GM21526 (cell line): ENCODE measurements at regions not wholly inside any gene's neighbourhood (a gene's known extent, or its start where the extent isn't known, plus 50 kb on each side); places are given as distances from the start of the nearest gene placed in this dataset.

Experiments
- ATAC-seq: cut with Tn5 transposase; IDR thresholded peaks from one replicate; pipeline ENCODE4 v1.9.1; 2021; ENCODE audit warnings: moderate library complexity; ENCODE audit not compliant: unreplicated experiment, low FRiP score

DNA sequence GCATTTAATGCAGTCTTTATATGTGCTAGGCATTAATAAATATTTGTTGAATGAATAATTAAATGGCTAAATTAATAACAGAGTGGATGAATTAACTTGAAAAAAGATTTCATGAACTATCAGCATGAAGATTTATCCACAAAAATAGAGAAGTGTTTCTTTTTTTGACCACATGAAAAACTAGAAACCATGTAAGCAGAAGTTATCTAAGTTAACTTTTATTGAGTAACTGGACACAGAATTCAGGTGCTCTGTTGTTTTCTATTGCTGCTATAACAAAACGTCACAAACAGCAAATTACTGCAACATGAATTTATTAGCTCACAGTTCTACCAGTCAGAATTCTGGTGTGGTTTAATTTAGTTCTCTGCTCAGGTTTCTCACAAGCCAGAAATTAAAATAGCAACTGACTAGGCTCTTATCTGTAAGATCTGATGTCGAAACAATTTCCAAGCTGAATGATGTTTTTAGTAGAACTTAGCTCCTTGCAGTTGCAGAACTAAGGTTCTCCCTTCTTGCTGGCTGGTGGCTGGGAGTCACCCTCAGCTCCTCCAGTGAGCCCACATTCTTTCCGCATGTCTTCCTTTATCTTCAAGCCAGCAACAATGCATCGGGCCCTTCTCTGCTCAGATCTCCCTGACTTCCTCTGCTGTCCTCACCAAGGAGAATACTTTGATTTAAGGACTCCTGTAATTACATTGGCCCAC is 810.2 kb upstream of the ALCAM start:
- no peak for ATAC-seq

DNA sequence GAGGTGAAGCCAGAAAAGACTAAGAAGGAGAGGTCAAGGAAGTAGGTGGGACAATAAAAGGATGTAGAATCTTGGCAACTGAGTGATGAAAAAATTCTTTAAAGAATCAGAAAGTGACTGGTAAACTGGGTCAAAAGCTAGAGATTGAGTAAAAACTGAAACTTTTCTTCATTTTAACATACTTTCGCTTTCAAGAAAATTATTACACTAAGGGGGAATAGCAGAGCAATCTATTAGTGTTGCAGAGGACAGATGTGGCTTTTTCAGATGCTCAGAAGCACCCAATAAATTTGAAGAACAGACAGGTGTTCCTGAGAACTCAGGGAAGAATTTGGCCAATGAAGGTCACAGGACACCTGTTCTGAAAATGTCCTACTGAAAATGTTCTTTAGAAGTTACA is 805.4 kb upstream of the ALCAM start:
- ATAC-seq, result no peak

DNA sequence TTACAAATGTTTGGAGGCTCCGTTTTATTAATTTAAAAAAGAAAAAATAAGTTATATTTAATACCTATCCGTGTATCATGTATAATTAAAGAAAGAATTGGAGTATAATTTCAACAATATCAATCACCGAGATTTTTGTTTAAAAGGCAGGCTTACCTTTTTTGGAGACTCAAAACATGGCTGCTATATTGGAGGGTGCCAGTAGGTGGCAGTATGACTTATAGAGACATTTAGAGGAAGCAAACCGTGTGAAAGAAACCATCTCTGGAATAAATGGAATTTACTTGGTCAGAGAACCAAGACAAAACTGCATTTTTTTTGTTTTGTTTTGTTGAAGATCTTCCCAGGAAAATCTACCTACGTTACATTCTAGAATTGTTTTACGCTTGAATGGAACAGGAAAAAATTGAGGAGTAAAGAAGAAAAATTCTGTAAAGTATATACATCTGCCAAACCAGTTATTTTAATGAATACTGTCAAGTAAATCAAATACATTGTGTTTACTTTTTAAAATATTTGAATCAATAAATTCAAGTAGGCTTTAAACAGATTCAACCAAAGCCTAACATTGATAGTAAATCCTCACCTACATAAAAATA is 802.6 kb upstream of the ALCAM start:
- ATAC-seq, result no peak

DNA sequence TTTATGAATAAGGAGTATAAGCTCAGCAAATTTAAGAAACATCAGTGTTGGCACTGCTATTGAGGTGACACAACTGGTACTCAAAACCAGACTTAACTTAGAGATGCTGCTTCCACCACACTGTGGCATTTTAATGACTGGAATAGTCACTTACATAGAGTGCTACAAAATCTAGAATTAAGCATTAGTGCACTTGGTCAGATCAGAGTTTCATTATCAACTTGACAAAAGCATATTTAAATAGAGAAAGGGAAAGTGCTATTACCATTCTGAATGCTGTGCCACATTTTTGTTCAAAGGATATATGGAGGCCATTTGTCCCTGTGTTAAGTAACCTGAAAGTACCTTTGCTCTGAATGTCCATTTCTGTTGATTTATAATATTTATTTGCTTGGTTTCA is 800.7 kb upstream of the ALCAM start:
- no peak for ATAC-seq

DNA sequence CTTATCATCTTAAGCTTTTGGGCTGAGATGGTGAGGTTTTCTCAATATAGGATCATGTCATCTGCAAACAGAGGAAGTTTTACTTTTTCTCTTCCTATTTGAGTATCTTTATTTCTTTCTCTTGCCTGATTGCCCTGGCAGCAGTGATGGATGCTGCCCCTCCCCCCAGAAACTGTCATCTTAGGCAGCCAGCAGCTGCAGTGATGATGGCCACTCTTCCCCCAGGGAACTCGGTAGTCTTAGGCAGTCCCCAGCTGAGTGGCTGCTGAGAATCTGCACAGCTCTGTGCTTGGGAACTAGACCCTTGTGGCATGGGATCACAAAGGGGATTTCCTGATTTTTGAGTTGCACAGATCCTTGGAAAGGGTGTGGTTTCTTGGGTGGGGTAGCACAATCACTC is 791.1 kb upstream of the ALCAM start:
- no peak for ATAC-seq

DNA sequence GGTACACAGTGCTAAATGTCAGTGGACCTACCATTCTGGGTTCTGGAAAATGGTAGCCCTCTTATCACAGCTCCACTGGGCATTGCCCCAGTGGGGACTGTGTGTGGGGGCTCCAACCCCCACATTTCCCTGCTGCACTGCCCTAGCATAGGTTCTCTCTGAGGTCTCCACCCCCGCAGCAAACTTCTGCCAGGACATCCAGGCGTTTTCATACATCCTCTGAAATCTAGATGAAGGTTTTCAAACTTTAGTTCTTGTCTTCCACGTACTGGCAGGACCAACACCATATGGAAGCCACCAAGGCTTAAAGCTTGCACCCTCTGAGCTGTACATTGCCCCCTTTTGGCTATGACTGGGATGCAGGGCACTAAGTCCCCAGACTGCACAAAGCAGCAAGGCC is 788.2 kb upstream of the ALCAM start:
- no peak for ATAC-seq

DNA sequence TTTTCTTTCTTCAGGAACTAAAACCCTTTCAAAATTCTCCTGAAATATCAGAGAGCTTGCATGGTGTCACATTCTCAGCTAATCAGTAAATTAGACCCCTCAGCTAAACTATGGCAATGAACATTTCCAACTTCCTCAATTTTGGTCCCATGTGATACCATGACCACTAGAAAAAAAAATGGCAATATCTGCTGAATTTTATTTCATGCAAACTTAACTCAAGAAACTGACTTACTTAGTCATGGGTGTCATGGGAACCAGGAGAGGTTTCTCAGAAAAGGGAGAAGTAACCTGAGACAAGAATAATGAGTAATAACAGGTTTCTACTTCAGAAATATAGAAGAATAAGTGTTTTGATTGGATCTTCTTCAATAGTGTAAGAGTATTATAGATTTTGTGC is 784.6 kb upstream of the ALCAM start:
- no peak for ATAC-seq

DNA sequence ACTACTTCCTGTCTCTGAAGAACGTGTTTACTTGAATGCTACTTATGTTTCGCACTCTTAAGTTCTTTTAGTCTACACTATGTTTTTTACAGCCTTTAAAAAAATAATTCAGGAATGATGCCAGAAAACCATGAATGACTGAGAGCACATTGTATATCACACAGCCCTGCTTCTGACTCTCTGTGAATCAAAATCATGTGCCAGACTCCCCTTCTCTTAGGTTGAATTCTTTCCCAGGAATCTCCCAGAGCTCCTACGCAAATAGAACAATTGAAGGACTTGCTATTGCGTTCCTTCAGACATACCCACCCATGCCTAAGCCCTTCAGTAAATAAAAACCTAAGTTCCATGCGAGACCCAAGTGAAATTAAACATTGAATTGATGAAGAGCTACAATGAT is 782.0 kb upstream of the ALCAM start:
- ATAC-seq, result no peak

DNA sequence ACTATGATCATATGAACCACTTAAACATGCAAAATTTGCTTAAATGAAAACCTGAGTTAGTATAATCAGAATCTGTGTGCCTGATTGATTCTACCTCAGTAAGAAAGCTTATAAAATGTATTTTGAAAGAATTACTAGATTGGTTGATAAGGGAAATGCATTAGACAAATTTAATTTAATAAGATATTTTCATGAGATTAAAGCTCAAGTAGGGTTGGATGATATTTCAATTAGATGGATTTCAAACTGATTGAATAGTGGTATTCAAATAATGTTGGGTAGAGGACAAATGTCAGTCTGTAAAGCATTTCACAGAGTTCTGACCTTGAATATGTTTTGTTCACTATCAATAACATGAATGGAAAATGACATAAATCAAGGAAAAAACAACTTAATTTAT is 780.4 kb upstream of the ALCAM start:
- no peak for ATAC-seq

DNA sequence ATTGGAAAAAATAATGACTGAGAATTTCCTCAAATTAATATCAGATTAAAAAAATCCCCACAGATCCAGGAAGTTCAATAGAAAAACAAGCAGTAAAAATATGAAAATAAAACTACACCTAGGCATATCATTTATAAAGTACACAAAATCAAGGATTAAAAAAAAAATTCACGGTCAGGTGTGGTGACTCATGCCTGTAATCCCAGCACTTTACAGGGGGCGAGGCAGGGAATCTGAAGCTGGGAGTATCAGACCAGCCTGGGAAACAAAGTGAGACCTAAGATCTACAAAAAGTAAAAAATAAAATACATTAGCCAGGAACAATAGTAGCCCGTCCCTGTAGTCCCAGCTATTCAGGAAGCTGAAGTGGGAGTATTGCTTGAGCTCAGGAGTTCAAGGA is 778.3 kb upstream of the ALCAM start:
- no peak for ATAC-seq

DNA sequence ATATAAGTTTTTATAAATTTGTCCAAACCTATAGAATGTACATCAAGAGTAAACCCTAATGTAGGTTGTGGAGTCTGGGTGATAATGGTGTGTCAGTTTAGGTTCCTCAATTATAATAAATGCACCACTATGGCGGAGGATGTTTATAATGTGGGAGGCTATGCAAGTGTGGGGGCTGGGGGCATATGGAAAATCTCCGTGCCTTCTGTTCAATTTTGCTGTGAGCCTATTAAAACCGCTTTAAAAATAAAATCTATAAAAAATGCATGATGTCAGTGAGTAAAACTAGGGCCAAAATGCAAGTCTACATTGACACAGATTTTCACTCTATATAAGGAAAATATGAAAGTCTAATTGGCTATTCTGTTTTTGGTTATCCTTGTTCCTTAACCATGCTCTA is 774.9 kb upstream of the ALCAM start:
- no peak for ATAC-seq

DNA sequence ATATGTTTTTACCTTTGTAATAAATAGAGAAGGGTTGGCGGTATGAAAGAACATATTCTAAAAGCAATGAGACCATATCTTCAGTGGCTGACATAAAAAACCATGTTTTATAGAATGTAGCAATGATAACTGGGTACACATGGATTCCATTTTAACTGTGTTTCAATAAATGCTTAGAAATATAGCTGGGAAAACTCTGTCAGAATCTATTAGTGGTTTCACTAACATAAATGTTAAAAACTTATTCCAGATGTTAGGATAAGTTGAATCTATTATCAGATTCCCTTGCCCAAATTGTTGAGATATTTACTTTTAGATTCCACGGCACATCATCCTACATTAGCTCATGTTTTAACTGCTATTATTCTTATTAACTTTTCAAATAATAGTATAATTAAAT is 772.2 kb upstream of the ALCAM start:
- ATAC-seq, result no peak

DNA sequence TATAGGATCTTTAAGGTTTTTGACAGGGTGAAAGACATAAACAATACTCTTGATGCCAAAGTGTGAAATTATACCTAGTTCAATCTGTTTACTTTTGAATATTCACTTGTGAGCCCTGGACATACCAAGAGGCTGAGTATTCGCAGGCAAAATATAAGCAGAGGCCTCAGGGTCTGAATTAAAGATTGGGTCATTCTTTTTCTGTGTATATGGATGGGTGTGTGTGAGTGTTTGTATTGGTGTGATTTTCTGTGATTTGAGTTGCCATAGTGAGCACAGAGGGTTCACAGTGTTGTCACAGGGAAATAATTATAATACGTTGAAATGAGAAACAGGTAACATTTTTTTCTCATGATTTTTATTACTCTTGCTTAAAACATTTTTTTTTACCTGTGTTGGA is 770.7 kb upstream of the ALCAM start:
- no peak for ATAC-seq

DNA sequence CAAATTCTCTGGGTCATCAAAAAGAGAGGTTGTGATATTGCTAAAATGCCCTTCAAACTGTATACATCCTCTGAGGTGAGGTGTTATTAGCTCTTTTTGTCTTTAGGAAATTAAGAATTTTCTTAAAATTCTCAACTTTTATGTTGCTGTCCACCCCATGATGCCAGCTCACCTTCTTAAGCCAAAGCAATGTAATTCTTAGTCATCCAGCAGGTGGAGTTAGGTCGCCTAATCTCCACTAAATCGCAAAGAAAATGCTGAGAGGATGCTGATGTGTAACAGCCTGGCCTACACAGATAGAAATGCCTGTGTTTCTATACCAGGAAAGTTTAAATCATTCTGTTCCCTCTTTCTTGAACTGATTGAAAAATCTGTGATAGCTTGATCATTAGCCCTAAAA is 770.2 kb upstream of the ALCAM start:
- ATAC-seq, result peak; percentile 97

DNA sequence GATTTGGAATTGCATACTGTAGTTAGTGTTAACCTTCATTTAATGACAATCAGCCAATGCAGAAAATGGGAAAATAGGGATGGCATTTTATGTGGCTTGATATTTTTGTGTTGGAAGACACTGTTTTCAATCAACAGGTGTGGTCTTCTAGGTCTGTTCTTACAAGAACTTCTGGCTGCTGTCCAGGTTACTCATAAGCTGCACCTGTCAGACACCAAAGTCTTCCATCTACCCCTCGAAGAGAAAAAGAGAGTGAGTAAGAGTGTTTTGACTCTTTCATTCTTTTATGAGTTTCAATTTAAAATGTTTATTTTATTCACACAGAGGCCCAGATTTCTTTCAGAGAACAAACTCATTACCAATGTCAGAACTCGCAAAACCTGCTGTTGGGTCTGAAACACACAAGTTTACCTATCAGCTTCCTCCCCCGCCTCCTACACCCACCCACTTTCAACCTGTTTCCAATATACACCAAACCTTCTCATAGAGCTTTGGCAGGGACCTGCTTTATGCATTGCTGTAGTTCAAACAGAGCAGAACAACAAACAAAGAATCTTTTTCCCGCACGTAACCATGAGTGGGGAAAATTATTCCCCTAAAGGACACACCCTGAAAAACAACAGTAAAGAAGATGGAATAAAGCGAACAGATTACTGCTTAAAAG is 767.7 kb upstream of the ALCAM start:
- ATAC-seq, result no peak

DNA sequence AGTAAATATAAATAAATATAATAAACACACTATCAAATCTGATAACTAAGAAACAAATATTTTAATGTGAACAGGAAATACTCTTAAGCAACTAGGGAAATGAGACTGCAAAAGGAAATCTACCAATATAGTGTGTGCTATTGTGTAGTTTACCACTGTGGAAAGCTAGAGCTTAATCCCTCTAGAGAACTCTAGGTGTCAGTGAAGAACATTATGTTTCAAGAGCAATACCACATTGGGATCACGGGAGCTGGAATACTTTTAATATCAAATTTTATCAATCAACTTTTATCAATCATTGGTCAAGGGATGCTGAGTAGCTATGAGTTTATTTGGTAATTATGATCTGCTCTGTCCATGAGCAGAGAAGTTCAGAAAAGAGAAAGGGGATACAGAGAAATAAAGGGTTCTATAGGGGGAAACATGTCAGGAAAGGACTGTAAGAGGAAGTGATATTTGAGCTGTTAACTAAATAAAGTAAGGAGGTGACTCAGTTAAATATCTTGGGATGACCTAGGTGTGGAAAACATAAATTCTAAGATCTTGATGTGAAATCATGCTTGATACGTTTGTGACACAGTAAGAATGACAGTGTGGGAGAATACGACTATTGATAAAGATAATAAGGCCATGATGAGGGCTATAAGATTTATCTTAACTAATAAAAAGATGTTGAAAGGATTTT is 762.2 kb upstream of the ALCAM start:
- ATAC-seq, result no peak

DNA sequence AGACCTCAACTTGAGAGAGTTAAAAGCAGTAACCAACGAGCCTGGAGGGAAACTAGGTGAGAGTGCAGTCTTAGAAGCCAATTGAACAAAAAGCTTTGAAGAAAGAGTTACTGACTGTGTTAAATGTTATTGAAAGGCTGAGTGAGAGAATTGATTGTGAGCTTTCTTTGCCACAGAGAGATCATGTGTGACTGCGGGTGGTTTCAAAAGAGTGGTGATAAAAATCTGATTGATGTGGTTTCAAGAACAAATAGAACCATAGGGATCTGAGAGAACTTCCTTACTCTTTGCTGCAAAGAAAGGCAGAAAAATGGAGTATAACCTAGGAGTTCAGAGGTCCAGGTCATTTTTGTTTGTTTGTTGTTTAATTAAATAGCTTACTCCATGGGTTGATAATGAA is 759.9 kb upstream of the ALCAM start:
- ATAC-seq, result no peak

DNA sequence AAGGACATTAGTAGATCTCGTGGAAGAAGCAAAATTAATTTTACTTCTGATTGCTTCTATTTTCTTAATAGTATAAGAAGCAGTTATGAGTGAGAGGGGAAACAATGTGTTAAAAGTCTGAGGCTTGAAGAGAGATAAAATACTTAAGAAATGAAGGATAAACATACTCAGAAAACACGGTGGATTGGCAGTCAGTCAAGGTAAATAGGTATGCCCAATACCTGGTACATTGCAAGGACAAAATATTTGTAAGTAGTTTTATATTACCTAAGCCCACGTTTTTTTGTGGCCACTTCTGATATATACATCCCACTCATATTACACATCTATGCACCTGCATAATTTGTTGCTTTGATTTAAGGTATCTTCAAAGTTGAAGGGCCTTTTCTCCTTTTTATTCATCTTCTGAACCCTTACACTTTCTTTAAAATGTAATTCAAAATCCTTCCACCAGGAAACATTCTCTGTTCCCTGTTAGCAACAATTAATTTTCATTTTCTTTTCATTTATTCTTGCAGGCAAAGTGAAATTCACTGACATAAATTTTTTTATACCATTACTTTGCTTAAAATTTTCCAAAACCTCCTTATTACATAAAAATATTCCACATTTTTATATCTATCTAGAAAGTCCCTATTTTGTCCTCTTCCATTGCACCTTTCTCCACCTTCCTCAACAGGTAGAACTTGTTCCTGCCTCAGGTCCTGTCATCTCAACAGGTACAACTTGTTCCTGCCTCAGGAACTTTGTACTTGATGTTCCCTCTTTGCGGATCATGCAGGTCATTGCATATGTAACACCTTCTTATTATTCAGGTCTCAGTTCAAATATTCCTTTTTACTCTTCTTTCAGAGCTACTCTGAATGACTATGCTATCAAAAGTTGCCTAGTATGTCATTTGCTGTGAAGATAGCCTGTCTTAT is 755.7 kb upstream of the ALCAM start:
- ATAC-seq, result no peak

DNA sequence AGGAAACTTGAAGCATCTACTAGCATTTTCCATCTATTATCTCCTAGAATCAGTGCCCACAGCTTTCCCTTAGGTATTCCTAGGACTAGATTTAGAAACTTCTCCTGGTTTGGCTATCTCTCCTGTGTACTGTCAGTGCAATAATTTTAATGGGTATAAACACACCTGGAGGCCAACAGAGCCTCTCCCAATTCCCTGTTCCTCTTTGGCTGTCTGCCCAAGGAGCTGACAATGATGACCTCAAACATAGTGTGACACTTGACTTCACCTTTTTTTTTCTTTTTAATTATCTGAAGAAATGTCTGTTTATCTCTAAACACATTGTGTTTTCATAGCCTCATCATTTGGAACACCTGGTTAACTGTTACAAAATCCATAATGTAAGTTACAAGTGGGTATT is 754.5 kb upstream of the ALCAM start:
- no peak for ATAC-seq

DNA sequence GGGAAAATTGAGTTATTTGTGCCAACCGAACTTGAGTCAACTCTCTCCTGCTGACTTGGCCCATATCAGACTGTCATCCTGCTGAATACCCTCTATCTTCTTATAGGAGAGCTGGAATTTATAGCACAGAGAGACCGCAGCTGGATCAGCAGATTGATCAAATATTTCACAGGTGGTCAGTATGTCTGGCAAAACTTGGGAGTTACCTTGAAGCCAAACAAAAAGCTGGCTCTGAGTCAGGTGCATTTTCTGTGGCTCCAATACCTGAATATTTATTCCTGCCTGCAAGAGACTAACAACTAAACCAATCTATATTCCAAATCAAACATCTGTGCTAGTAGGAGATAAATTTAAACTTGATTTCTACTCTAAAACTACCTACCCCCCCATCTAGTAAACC is 752.1 kb upstream of the ALCAM start:
- no peak for ATAC-seq
